ENCODE measurements at regions not wholly inside any gene's neighbourhood (a gene's known extent, or its start where the extent isn't known, plus 50 kb on each side); places are given as distances from the start of the nearest gene placed in this dataset.

GRCh38 chr6:166806962-166807757 lies 149.2 kb downstream of the RNASET2 start:
- no peak for TF ChIP-seq EZH2 (IDR thresholded peaks at IDR 0.05)
- no peak for TF ChIP-seq FOXP2 (optimal IDR thresholded peaks at IDR 0.05; ENCODE audit: control extremely low read depth, extremely low read length, insufficient read depth)
- no peak for TF ChIP-seq POLR2AphosphoS5 (IDR thresholded peaks at IDR 0.05; ENCODE audit: borderline replicate concordance, low read depth, low read length)
